ENCODE measurements at regions not wholly inside any gene's neighbourhood (a gene's known extent, or its start where the extent isn't known, plus 50 kb on each side); places are given as distances from the start of the nearest gene placed in this dataset.
A peak's percentile ranks its signal among the peaks of the same experiment; 100 is the strongest.

DNA sequence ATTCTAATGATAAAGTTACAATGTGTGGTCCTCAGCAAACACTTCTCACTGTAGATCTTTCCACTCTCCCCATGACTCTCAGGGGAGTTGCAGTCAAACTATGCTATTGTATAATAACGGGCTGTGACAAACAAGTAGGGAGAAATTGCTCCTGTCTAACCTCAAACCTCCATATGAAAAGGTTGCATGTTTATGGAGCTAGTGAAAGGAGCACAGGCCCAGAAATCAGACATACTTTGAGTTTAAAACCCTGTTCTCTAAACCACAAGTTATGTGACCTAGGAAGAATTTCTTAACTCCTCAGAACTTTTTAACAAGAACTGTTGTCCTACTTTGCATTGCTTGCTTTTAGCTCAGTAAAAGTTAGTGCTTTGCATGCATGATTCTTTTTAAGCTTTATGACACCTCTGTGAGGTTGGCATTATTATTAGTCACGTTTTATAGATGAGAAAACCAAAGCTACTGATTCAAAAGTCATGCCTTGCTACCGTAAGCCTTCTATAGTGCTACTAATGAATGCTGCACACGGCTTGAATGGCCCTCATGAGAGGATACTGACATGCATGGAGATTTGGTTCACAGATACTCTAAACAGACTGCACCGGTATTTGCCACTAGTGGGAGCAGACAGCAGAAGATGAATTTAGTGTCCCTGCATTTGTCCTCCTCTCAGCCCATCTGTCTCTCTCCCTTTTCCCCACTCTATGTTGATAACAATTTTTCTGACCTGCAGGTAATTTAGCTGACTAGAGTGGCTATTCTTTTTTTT lies 129.5 kb upstream of the PCGF5 start:
- dilution Hi-C loops (cut with MboI; ENCODE audit: extremely low pct_ligation_motif_present, low sequenced_read_pairs), result no loop called here
- Histone ChIP-seq H3K4me3 (ENCODE audit: control insufficient read depth in 2 of 3, extremely low read depth in 1 of 3, insufficient read depth in 2 of 3, low read depth in 1 of 3, low read length in 3 of 3) (no peak overlapping the region), H3K9me1 (ENCODE audit: control insufficient read depth, extremely low read depth, insufficient read depth, low read length) (no peaks in the 10 kb centered on the region), H3K9me3 (ENCODE audit: control insufficient read depth, low read depth, low read length) (no peaks in the 10 kb centered on the region), H3K27ac (ENCODE audit: control insufficient read depth, insufficient read depth, low read length) (no peak overlapping the region), H4K20me1 (ENCODE audit: control insufficient read depth, extremely low read depth, insufficient read depth, low read length) (no peaks in the 10 kb centered on the region), H3K36me3 (ENCODE audit: control insufficient read depth in 2 of 2, extremely low read depth in 1 of 2, insufficient read depth in 2 of 2, low read length in 2 of 2) (no peaks in the 10 kb centered on the region), H3K27me3 (ENCODE audit: control insufficient read depth, extremely low read depth, insufficient read depth, low read length) (no peaks in the 10 kb centered on the region), H3K9ac (ENCODE audit: control insufficient read depth, extremely low read depth, insufficient read depth, low read length) (no peak overlapping the region), H3K79me2 (ENCODE audit: control insufficient read depth, insufficient read depth, low read length) (no peaks in the 10 kb centered on the region), H3K4me2 (ENCODE audit: control insufficient read depth, extremely low read depth, insufficient read depth, low read depth, low read length) (no peak overlapping the region), H2AFZ (ENCODE audit: control insufficient read depth, low read length) (no peak overlapping the region), H3K4me1 (ENCODE audit: control insufficient read depth, extremely low read depth, insufficient read depth, low read length) (no peaks in the 10 kb centered on the region)
- no peak for DNase-seq (ENCODE audit: low read depth, low spot score)
- no peak for FAIRE-seq
- TF ChIP-seq EZH2 (IDR thresholded peaks at IDR 0.05; ENCODE audit: low read length) (no peak), CTCF (optimal IDR thresholded peaks at IDR 0.05 in 1 of 3, IDR thresholded peaks at IDR 0.05 in 1 of 3, conservative IDR thresholded peaks at IDR 0.05 in 1 of 3; ENCODE audit: extremely low read depth in 1 of 3, insufficient read depth in 2 of 3, low read length in 3 of 3) (peak in 2 of 3 experiments; percentile 14 to 33)

- Histone ChIP-seq H3K79me2 (ENCODE audit: control insufficient read depth, insufficient read depth, low read length) (no peaks in the 10 kb centered on the region), H3K27ac (ENCODE audit: control insufficient read depth, insufficient read depth, low read length) (no peak overlapping the region), H3K9me1 (ENCODE audit: control insufficient read depth, extremely low read depth, insufficient read depth, low read length) (no peaks in the 10 kb centered on the region), H3K4me2 (ENCODE audit: control insufficient read depth, extremely low read depth, insufficient read depth, low read depth, low read length) (no peak overlapping the region), H3K4me3 (ENCODE audit: control insufficient read depth in 2 of 3, extremely low read depth in 1 of 3, insufficient read depth in 2 of 3, low read depth in 1 of 3, low read length in 3 of 3) (no peak overlapping the region), H3K27me3 (ENCODE audit: control insufficient read depth, extremely low read depth, insufficient read depth, low read length) (no peaks in the 10 kb centered on the region), H3K4me1 (ENCODE audit: control insufficient read depth, extremely low read depth, insufficient read depth, low read length) (no peaks in the 10 kb centered on the region), H3K9ac (ENCODE audit: control insufficient read depth, extremely low read depth, insufficient read depth, low read length) (no peak overlapping the region), H4K20me1 (ENCODE audit: control insufficient read depth, extremely low read depth, insufficient read depth, low read length) (no peaks in the 10 kb centered on the region), H2AFZ (ENCODE audit: control insufficient read depth, low read length) (no peak overlapping the region), H3K9me3 (ENCODE audit: control insufficient read depth, low read depth, low read length) (no peaks in the 10 kb centered on the region), H3K36me3 (ENCODE audit: control insufficient read depth in 2 of 2, extremely low read depth in 1 of 2, insufficient read depth in 2 of 2, low read length in 2 of 2) (no peaks in the 10 kb centered on the region)
- dilution Hi-C loops (cut with MboI; ENCODE audit: extremely low pct_ligation_motif_present, low sequenced_read_pairs), result no loop called here
- DNase-seq (ENCODE audit: low read depth, low spot score) (no peak), FAIRE-seq (no peak)
- TF ChIP-seq EZH2 (IDR thresholded peaks at IDR 0.05; ENCODE audit: low read length) (no peak), CTCF (optimal IDR thresholded peaks at IDR 0.05 in 1 of 3, IDR thresholded peaks at IDR 0.05 in 1 of 3, conservative IDR thresholded peaks at IDR 0.05 in 1 of 3; ENCODE audit: extremely low read depth in 1 of 3, insufficient read depth in 2 of 3, low read length in 3 of 3) (no peak)
Observed at GRCh38 chr10:91091780-91092179, 128.7 kb upstream of the PCGF5 start.

Measured in keratinocyte (primary cell).